ENCODE measurements at regions not wholly inside any gene's neighbourhood (a gene's known extent, or its start where the extent isn't known, plus 50 kb on each side); places are given as distances from the start of the nearest gene placed in this dataset.

DNA sequence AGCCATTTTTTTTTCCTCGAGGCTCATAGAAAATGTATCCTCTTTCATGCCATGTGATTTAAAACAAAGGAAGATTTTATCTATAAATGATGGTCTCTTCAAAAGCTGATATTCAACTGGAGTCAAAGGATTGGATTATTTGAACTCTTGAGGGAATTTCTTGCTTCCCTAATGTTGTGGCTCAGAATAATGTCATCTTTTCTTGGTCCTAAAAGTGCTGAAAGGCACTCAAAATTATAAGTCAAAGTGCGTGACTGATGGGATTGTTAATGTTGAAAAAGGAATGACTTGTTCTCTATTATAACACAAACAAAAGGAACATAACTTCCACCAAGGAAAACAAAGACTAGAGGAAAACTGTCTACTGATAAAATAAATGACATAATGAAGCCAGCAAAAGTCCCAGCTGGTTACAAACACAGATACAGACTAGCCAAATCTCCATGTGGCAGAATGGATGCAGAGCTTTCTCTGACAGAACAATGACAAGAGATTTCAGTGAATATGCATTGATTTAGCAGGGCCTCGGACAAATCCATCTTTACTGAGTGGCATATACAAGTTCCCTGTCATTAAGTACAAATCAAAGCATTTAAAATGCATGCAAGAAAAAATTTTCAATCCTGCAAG lies 552.6 kb downstream of the GBA3 start:
- no peak for DNase-seq (ENCODE audit: low read depth)

DNA sequence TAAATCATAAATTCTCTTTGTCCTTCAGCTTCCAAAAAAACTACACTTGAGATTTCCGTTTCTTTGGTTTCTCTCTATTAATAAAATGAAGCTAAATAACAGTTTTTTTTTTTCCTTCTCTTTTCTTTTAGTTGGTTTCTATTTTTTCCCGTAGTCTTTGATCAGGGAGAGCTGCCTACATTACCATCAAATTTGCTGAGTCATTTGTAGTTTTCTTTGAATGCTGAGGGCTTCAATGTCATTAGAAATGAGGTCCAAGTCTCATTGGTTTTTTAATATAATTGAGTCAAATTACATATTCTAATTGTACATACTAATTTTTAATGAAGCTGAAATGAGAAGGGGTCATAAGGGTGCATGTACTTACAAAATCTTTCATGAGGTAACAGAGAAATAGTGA lies 550.2 kb downstream of the GBA3 start:
- DNase-seq (ENCODE audit: low read depth) = no peak

DNA sequence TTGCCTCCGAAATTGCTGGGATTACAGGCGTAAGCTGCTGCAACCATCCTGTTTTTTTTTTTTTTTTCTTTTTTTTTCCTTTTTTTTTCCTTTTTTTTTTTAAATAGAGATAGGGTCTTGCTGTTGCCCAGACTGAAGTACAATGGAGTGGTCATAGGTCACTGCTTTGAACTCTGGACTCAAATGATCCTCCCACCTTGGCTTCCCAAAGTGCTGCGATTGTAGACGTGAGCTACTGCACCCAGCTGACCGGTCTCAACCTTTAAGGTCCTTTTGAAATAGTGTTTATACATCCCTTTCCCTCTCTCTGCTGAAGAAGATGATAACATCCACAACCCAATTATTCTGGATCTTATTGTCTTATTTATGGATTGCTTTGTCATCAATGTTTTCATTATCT lies 548.7 kb downstream of the GBA3 start:
- no peak for DNase-seq (ENCODE audit: low read depth)

DNA sequence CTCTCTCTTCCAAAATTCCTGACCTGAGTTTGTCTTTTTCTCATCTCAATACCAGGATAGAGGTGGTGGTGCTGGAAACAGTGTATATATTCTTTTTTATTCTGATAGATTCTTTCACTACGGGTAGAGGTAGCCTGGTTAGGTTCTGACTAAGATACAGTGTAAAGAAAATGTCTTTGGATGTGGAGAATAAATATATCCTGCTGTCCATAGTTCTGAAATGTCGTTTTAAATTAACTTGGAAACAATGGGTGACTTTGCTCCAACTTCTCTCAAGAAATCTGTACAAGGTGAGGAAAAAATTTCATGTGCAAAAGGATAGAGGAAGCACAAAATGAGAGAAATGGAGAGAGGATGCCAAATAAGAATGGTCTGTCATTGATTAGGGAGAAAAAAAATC lies 546.1 kb downstream of the GBA3 start:
- no peak for DNase-seq (ENCODE audit: low read depth)

DNA sequence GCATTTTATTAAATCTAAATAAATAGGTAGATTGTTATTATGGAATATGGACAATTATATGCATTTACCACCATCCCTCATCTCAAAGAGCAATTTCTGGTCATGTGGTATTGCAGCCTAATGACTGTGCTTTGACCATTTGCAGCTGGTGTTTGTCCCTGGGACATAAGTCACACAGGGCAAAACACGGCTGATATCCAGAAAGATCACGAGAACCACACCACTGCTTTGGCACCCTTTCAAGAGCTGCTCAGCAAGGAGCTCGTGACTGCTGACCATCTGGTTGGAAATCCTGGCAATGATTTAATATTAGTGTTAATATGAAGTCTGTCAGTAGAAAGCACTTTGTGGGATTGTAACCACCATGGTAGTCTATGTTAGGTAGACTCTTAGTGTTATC lies 545.0 kb downstream of the GBA3 start:
- DNase-seq (ENCODE audit: low read depth) = no peak

DNA sequence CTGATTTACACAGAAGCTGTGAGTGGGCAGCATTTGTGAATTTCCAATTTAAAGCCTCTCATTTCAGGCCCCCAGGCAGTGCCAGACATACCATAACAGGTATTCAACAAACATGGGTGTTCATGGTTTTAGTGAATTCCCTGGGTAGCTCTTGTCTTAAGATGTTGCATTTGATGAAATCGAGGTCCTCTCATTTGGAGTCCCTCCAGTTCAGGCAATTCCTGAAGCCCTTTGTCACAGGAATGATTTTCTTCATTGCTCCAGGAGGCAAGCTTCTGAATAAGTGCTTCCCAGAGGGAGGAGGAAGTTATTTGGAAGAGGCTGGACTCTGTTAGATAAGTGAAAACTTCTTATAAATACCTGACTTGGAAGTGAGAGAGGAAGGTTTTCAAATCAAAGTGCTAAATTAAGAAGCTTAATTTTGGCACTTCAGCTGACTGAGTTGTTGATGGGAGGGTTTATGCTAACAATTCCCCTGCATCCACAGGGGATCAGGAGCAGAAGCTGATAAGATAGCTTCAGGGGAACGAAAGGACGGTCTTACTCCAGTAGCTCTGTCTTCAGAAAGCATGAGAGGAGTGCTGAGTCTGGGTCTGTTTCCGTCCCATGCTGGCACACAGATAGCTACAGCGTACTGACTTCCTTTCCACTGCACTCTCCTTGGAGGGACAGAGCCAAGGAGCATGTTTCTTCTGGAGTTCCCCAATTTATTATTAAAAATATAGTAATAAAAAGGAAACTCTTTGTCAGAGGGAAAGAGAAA lies 543.1 kb downstream of the GBA3 start:
- no peak for DNase-seq (ENCODE audit: low read depth)

DNA sequence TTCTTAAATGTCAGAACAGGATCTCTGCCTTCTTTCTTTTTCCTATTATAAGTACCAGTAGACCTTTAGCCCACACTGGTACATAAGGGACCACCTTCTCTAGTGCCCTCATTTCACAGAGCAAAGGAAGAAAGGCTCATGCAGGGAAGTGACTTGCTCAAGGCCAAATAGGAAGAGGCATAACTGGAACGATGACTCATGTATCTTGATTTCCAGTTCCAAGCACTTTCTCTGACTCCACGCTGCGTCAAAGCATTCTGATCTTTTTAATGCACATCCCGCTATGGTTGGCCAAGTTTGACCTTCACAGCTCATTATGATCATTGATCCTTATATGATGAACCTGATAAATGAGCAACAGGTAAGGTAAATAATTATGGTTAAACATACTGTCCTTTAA lies 542.0 kb downstream of the GBA3 start:
- DNase-seq (ENCODE audit: low read depth) = no peak

DNA sequence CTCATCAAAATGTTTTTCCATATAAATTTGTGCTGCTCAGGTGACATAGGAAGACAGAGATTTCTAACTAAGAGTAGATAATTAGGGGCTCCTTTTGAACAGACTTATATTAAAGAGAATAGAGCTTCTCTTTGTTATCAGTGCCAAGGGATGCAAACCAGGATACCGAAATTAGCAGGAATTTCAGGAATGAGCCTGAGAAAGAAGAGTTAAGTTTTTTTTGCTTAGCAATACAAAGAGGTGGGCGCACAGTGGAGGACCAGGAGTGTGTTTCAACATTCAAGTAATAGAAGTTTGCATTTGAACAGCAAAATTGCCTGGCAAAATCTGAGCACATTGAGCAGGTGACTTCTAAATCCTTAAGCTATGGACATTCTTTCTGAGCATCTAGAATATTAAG lies 541.3 kb downstream of the GBA3 start:
- DNase-seq (ENCODE audit: low read depth) = no peak

DNA sequence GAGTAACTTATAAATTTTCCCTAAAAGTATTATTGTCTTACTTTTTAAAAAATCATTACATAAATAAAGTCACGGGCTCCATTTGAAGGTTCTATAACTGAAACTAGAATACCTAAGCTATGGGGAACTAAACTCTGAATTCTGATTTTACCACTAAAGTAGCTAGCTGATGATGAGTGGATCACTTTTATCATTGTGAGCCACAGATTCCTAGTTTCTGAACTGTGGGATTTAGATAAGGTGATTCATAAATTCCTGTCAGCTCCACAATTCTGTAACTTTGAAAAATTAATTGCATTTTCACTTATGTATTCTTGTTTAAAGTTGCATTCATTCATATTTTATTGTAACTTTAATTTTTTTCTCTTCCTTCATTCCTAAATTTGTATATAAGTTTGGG lies 540.9 kb downstream of the GBA3 start:
- DNase-seq (ENCODE audit: low read depth) = no peak

DNA sequence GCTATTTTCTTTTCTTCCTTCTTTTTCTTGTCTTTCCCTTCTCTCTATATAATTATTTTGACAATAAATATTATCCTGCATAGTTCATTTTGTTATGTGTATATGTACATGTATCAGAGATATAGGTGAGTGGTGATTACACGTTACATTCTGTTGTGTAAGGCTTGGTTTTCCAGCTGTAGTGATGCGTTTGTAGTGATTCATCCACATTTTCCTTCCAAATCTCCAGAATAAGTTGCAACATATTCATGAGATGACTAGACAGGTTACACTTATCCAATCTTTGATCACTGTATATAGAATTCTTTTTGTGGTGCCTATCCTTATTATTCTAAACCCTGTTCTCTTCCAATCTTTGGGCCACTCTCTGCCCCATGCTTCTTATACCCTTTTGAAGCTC lies 540.2 kb downstream of the GBA3 start:
- no peak for DNase-seq (ENCODE audit: low read depth)

DNA sequence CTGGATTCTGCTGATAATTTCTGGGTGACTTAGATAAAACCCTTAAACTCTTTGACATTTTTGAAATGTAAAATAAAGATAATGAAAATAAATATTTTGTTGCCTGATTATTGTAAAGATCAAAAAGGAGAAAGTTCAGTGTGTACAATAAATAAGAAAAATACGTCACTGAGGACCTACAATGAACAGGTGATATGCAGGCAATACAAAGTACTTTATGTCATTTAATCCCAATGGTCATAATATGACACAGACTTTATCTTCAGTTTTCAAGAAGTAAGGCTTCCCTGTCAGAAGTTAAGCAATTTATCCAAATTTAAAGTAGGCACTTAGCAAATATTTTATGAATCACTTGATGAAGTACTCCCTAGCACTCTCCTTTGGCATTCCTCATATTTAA lies 532.8 kb downstream of the GBA3 start:
- DNase-seq (ENCODE audit: low read depth) = no peak

DNA sequence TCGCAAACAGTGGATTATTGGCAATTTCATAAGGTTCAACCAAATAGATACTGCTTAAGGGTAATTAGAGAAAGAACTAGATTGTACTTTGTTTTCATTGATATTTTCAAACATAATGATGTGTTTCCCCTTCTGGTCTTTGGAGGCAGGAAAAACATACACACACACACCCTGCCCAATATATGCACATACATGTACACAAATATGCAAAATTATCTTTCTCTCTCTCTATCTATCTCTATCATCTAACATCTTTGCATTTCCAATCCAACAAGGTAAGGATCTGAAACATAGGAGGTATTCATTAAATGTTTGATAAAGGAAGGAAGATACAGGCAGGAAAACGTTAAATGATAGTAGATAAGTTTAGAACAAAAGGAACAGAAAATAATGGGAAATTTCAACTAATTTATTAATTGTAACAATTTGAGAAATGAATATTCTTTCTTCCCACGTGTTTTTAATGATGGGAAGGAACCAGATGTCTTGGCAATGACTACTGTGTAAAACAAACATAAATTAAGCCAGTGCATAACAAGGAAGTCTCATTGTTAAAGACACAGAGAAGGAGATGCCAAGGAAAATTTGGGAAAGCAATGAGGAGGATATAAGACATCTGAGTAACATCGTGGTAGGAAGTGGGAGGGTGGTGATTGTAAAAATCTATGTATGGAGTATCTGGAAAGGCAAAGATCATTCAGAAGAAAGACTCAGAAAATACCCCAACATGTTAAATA lies 532.1 kb downstream of the GBA3 start:
- no peak for DNase-seq (ENCODE audit: low read depth)

DNA sequence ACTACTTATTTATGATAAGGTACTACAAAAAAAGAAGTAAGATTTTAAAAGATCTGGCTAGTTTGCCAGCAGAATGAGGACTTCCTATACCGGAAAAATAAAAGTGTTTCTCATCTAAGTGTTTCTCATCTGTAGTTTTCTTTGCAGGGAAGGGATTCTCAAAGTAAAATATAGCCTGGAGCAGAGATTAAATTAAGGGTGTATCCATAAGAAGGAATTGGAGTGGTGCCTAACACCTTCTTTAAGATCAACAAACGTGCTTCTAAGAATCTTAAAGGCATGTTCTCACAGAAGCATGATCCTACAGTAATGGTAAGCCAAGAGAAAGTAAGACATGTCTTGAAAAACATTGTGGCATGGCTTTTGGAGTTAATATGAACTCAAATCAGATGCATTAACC lies 528.2 kb downstream of the GBA3 start:
- DNase-seq (ENCODE audit: low read depth) = no peak

DNA sequence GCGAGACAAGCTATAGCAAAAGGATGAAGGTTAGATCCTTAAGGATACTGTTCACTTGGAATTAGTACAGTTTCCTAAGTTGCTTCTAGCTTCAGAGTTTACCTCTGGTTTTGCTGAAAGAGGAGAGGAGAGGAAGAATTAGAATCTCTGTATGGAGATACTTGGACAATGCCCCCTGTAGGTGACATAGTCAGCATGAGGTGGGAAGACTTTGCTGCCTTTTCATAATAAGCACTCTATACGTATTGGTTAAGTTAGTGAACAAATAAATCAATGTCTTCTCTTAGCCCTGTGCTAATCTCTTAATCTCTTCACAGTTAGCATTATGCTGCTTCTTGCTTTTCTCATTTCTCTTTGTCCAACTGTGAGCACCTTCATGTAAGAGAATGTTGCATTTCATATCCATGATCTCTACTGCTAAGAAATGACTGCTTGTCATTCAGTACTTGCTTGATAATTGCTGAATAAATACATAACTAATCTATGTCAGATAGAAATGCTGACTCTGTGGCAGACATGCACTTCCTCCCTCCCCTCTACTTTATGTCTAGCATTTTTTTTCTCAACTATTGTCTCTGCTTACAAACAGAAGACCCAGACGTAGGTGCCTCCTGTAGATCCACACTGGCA lies 527.2 kb downstream of the GBA3 start:
- no peak for DNase-seq (ENCODE audit: low read depth)

DNA sequence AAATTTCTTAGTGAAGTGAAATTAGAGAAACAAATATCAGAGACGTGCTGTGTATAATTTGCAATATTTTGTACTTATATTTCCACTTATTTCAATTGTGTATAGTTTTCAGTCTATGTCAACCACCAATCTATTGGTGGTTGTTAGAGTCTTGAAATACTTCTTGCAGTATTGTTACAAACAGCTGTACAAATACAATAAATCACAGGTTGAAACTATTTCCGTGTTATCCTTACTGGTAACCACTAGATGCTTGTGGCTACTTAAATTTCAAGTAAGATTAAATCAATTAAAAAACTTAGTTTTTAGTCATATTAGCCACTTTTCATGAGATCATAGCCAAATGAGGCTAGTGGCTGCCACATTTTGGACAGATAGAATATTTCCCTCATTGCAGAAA lies 520.5 kb downstream of the GBA3 start:
- DNase-seq (ENCODE audit: low read depth) = no peak

DNA sequence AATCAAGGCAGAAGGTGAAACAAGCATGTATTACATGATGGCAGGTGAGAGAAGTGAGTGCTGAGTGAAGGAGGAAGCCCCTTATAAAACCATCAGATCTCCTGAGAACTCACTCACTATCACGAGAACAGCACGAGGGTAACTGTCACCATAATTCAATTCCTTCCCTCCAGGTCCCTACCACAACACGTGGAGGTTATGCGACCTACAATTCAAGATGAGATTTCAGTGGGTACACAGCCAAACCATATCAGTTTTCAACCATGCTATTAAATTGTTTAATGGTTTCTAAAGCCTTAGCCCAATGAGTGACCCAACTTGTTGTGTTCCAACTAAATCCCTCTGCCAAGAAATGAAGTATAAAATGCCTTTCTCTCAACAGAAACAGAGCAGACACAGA lies 519.8 kb downstream of the GBA3 start:
- no peak for DNase-seq (ENCODE audit: low read depth)

DNA sequence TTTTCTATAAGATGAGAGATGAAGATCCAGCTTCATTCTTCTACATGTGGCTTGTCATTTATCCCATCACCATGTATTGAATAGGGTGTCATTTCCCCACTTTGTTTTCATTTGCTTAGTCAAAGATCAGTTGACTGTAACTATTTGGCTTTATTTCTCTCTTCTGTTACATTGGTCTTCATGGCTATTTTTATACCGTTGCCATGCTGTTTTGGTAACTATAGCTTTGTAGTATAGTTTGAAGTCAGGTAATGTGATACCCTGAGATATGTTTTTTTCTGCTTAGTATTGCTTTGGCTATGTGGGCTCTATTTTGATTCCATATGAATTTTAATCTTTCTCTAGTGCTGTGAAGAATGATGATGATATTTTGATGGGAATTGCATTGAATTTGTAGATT lies 514.3 kb downstream of the GBA3 start:
- no peak for DNase-seq (ENCODE audit: low read depth)

DNA sequence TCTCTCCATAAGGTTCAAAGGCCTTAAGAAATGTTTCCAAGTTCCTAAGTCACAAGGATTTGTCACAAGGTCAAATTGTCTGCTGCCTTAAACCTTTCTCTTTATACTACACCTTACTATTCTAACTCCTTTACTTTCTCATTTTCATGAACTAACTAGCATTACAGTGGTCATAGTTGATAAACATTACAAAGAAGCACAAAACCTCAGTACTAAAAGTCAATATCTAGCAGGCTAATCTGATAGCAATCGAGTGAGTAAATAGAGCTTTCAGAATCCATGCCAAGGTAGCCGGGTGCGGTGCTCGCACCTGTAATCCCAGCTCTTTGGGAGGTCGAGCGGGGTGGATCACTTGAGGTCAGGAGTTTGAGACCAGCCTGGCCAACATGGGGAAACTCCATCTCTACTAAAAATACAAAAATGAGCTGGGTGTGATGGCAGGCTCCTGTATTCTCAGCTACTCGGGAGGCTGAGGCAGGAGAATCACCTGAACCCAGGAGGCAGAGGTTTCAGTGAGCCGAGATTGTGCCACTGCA lies 510.0 kb downstream of the GBA3 start:
- no peak for DNase-seq (ENCODE audit: low read depth)

DNA sequence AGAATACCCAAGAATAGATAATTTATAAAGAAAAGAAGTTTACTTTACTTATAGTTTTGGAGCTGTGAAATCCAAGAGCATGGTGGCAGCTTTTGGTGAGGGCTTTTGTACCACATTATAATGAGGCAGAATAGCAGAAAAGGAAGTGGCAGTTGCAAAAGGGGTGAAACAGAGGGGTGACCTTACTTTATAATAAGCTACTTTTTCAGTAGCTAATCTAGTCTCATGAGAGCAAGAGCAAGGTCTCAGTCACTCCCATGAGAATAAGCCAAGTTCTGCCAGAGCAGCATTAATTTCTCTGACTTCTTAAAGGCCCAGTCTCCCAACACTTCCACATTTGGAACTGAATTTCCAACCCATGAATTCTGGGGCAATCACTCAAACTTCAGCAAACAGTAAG lies 502.0 kb downstream of the GBA3 start:
- DNase-seq (ENCODE audit: low read depth) = no peak

DNA sequence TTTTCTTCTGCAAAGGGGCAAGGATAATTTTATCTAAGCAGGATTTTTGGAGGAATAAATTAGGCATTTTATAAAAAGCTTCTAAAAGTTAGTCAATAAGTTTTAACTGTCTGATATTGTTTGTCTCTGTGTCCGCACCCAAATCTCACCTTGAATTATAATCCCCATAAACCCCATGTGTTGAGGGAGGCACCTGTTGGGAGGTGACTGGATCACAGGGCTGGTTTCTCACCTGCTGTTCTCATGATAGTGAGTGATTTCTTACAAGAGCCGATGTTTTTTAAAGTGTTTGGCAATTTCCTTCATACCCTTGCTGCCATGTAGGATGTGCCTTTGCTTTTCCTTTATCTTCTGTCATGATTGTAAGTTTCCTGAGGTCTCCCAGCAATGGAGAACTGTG lies 481.4 kb downstream of the GBA3 start:
- no peak for DNase-seq (ENCODE audit: low read depth)

DNA sequence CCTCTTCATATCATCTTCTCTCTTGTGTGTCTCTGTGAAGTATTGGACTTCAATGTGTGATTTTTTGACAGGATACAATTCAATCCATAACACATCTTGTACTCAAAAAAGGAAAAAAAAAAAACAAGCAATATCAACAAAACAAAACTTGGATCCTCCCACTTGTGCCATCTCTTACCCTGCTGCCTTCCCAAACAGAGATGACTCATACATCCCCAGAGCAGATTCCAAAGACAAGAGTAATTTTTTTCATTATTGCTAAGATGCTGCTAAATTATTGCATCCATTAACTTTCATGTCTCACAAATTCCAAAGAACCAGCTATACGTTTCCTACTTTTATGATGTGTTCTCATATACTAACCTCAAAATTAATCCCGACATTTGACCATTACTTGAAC lies 479.2 kb downstream of the GBA3 start:
- peak; percentile 13 for DNase-seq (ENCODE audit: low read depth)

DNA sequence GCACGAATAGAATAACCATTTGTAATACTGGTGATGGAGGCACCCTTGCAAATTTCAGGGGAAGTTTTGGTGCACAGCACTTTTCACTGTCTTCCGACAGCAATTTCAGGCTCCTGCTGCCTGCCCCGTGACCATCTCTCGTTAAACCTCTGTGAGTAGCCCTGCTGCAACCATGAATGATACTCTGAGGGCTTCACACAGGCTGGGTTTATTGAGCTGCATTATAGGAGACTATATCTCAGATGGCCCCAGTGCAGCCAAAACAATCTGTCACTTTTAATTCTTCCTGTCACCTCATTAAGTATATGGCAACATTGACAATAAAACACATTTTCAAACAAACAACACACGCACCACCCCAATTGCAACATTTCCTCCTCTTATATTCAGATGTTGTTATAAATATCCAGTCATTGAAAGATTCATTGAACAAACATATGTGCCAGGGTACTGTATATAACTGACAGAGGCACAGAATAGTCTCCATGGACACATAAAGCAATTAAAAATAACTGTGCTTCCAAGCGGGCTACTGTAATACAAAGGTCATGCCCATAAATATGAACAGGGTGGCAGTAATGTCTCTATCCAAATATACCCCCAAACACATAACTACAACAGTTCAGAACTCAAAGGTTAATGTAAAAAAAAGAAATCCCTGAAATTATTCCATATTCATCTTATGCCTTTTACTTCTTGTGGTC lies 477.0 kb downstream of the GBA3 start:
- DNase-seq (ENCODE audit: low read depth) = no peak

Data from ELR (cell line).